ENCODE measurements at regions not wholly inside any gene's neighbourhood (a gene's known extent, or its start where the extent isn't known, plus 50 kb on each side); places are given as distances from the start of the nearest gene placed in this dataset.

DNA sequence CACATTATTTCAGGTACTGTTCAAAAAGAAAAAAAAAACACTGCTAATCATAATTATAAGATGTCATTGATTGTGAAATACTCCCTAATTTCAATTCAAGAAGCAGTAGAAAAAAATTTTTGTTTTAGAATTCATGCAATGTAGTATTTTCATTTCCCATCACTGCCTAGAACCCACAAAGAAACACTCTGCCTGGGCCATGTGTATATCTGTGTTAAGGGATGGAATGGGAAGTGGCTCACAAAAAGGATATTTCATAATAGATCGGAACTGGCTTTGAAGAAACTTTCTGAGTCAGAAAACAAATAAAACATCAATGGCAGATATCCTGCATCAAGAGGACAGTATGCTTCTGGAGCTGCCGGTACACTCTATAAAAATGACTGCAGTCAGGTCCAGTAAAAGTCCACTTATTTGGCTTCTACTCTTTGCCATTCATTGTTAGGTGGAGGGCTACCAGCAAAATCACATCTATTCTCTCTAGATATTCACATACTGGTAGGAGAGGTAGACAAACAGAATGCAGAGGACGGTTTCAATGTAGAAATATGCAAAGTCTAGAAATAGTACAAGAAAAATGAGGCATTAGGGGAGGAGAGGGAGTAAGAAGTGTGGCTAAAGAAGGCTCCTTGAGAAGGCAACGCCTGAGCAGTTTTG lies 135.0 kb upstream of the TNFAIP3 start:
- TF ChIP-seq POLR2AphosphoS5 (IDR thresholded peaks at IDR 0.05; ENCODE audit: low read depth, low read length) (no peak), TCF7L2 (IDR thresholded peaks at IDR 0.05; ENCODE audit: low read depth, low read length) (no peak), SIN3A (IDR thresholded peaks at IDR 0.05; ENCODE audit: borderline replicate concordance, insufficient read depth, low read depth, low read length) (no peak)
- TF ChIP-seq, protein P1, sequence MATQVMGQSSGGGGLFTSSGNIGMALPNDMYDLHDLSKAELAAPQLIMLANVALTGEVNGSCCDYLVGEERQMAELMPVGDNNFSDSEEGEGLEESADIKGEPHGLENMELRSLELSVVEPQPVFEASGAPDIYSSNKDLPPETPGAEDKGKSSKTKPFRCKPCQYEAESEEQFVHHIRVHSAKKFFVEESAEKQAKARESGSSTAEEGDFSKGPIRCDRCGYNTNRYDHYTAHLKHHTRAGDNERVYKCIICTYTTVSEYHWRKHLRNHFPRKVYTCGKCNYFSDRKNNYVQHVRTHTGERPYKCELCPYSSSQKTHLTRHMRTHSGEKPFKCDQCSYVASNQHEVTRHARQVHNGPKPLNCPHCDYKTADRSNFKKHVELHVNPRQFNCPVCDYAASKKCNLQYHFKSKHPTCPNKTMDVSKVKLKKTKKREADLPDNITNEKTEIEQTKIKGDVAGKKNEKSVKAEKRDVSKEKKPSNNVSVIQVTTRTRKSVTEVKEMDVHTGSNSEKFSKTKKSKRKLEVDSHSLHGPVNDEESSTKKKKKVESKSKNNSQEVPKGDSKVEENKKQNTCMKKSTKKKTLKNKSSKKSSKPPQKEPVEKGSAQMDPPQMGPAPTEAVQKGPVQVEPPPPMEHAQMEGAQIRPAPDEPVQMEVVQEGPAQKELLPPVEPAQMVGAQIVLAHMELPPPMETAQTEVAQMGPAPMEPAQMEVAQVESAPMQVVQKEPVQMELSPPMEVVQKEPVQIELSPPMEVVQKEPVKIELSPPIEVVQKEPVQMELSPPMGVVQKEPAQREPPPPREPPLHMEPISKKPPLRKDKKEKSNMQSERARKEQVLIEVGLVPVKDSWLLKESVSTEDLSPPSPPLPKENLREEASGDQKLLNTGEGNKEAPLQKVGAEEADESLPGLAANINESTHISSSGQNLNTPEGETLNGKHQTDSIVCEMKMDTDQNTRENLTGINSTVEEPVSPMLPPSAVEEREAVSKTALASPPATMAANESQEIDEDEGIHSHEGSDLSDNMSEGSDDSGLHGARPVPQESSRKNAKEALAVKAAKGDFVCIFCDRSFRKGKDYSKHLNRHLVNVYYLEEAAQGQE (IDR thresholded peaks at IDR 0.05; ENCODE audit: insufficient read depth in 1 of 2, low read depth in 2 of 2, low read length in 1 of 2) = no peak
- TF ChIP-seq, protein P2, sequence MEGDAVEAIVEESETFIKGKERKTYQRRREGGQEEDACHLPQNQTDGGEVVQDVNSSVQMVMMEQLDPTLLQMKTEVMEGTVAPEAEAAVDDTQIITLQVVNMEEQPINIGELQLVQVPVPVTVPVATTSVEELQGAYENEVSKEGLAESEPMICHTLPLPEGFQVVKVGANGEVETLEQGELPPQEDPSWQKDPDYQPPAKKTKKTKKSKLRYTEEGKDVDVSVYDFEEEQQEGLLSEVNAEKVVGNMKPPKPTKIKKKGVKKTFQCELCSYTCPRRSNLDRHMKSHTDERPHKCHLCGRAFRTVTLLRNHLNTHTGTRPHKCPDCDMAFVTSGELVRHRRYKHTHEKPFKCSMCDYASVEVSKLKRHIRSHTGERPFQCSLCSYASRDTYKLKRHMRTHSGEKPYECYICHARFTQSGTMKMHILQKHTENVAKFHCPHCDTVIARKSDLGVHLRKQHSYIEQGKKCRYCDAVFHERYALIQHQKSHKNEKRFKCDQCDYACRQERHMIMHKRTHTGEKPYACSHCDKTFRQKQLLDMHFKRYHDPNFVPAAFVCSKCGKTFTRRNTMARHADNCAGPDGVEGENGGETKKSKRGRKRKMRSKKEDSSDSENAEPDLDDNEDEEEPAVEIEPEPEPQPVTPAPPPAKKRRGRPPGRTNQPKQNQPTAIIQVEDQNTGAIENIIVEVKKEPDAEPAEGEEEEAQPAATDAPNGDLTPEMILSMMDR (IDR thresholded peaks at IDR 0.05) = no peak
- H3K27me3 ChIP-seq (ENCODE audit: control insufficient read depth, insufficient read depth, low read length) = no peaks in the 10 kb centered on the region; the same call in 1 of the 2 replicates
- DNase-seq (ENCODE audit: low read depth, low spot score) (no peak), ATAC-seq (no peak)
- no peaks in the 10 kb centered on the region for H3K9me3 ChIP-seq (ENCODE audit: control insufficient read depth, insufficient read depth, low read depth, low read length)
- H3K4me3 ChIP-seq (ENCODE audit: low read depth in 2 of 2, low read length in 2 of 2) = no peak overlapping the region
- no peaks in the 10 kb centered on the region for H3K4me1 ChIP-seq (ENCODE audit: control insufficient read depth, insufficient read depth, low read length)
- H3K36me3 ChIP-seq (ENCODE audit: control insufficient read depth, insufficient read depth, low read length) = no peaks in the 10 kb centered on the region
- intact Hi-C loops (cut with micrococcal nuclease; ENCODE audit: unreplicated experiment) = no loop called here
- no peak overlapping the region for H3K27ac ChIP-seq (ENCODE audit: low read length)
- no TSS peak for BruUV-seq (replicated peaks)
- in situ Hi-C loops (cut with HindIII; ENCODE audit: low pct_unique_long_range_greater_than_20kb, low sequenced_read_pairs) = no loop called here
- ChIA-PET POLR2A (no interaction called here), CTCF (no interaction called here)

DNA sequence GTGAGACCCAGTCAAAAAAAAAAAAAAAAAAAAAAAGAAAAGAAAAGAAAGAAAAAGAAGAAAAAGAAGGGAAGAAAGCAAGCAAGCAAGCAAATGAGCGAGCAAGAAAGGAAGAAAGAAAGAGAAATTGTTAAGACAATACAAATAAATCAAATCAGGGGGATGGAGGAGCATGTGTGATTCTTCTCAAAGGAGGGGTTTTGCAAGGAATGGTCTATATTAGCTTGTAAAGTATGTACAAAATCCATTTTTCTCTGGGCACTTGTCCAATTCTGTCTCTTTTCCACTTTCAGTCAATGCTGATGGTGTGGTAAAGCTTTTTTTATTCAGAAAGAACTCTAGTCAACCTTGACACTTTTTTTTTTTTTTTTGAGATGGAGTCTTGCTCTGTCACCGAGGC lies 133.7 kb upstream of the TNFAIP3 start:
- in situ Hi-C loops (cut with HindIII; ENCODE audit: low pct_unique_long_range_greater_than_20kb, low sequenced_read_pairs) = no loop called here
- BruUV-seq (replicated peaks) = no TSS peak
- intact Hi-C loops (cut with micrococcal nuclease; ENCODE audit: unreplicated experiment) = no loop called here
- no peaks in the 10 kb centered on the region; the same call in 1 of the 2 replicates for H3K27me3 ChIP-seq (ENCODE audit: control insufficient read depth, insufficient read depth, low read length)
- no peak for ATAC-seq
- no peak overlapping the region for H3K4me3 ChIP-seq (ENCODE audit: low read depth in 2 of 2, low read length in 2 of 2)
- H3K4me1 ChIP-seq (ENCODE audit: control insufficient read depth, insufficient read depth, low read length) = no peaks in the 10 kb centered on the region
- POLR2A ChIA-PET = no interaction called here
- no peak for DNase-seq (ENCODE audit: low read depth, low spot score)
- no peaks in the 10 kb centered on the region for H3K36me3 ChIP-seq (ENCODE audit: control insufficient read depth, insufficient read depth, low read length)
- CTCF ChIA-PET = no interaction called here
- H3K27ac ChIP-seq (ENCODE audit: low read length) = no peak overlapping the region
- TF ChIP-seq, protein P2 (IDR thresholded peaks at IDR 0.05) = no peak
- no peak for TF ChIP-seq TCF7L2 (IDR thresholded peaks at IDR 0.05; ENCODE audit: low read depth, low read length)
- TF ChIP-seq, protein P1 (IDR thresholded peaks at IDR 0.05; ENCODE audit: insufficient read depth in 1 of 2, low read depth in 2 of 2, low read length in 1 of 2) = no peak
- TF ChIP-seq SIN3A (IDR thresholded peaks at IDR 0.05; ENCODE audit: borderline replicate concordance, insufficient read depth, low read depth, low read length) = no peak
- TF ChIP-seq POLR2AphosphoS5 (IDR thresholded peaks at IDR 0.05; ENCODE audit: low read depth, low read length) = no peak
- H3K9me3 ChIP-seq (ENCODE audit: control insufficient read depth, insufficient read depth, low read depth, low read length) = no peaks in the 10 kb centered on the region

All from Panc1 (cell line).